ENCODE measurements at regions not wholly inside any gene's neighbourhood (a gene's known extent, or its start where the extent isn't known, plus 50 kb on each side); places are given as distances from the start of the nearest gene placed in this dataset.

DNA sequence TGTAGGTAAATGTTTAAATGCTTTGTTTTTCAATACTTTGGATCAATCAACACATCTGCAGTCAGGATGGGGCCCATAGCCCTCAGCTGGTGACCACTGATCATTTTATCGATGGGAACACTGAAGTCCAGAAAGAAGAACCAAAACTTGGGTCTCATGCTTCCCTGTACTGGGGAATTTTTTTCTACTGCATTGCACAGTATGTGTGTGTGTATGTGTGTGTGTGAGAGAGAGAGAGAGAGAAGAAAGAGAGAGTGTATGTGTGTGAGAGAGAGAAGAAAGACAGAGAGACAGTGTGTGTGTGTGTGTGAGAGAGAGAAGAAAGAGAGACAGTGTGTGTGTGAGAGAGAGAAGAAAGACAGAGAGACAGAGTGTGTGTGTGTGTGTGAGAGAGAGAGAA lies 202.9 kb upstream of the MSX2 start:
- TF ChIP-seq POLR2A (IDR thresholded peaks at IDR 0.05; ENCODE audit: low read length), result no peak
- no peak for TF ChIP-seq GATA1 (IDR thresholded peaks at IDR 0.05; ENCODE audit: low read depth, low read length)

Measured in erythroblast (primary cell).